ENCODE measurements at regions not wholly inside any gene's neighbourhood (a gene's known extent, or its start where the extent isn't known, plus 50 kb on each side); places are given as distances from the start of the nearest gene placed in this dataset.

DNA sequence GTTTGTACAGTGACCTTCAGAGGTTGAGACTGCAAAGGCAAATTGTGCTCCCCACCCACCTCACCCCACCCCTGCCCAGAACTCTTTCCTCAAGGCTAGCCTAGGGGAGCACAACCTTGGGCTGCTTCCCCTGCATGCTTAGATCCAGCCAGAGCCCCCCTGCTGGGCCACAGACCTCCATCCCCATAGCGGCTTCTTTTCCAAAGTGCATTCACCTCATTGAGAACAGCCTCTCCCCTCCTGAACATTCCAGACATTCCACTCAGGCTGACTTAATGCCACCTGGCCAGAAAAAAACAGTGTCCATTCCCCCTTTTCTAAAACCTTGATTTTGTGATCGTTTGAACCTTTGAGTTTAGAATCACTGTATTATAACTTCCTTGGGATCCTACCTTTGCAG lies 124.4 kb upstream of the TOPAZ1 start:
- Histone ChIP-seq H4K20me1 (ENCODE audit: control insufficient read depth, extremely low read depth, insufficient read depth, low read length) (no peaks in the 10 kb centered on the region), H3K4me1 (ENCODE audit: control insufficient read depth, extremely low read depth, insufficient read depth, low read length) (no peaks in the 10 kb centered on the region), H3K27me3 (ENCODE audit: control insufficient read depth, insufficient read depth, low read length) (no peaks in the 10 kb centered on the region), H3K9ac (ENCODE audit: insufficient read depth, low read length) (no peak overlapping the region), H3K79me2 (ENCODE audit: control insufficient read depth, insufficient read depth, low read length) (no peaks in the 10 kb centered on the region), H3K27ac (ENCODE audit: insufficient read depth, low read length) (no peak overlapping the region), H3K4me2 (ENCODE audit: extremely low read depth, insufficient read depth, low read length) (no peak overlapping the region), H3K9me3 (ENCODE audit: control insufficient read depth, insufficient read depth, low read depth, low read length) (no peaks in the 10 kb centered on the region), H3K36me3 (ENCODE audit: control insufficient read depth, insufficient read depth, low read length) (peaks cover 4% of the 10 kb centered on the region), H3K4me3 (replicated peaks in 1 of 4; ENCODE audit: control extremely low read depth in 1 of 4, insufficient read depth in 1 of 4, low read depth in 3 of 4, low read length in 4 of 4) (no peak overlapping the region), H2AFZ (ENCODE audit: low read length) (no peak overlapping the region)
- DNase-seq (ENCODE audit: low read depth in 2 of 2): no peak
- TF ChIP-seq, protein P1, sequence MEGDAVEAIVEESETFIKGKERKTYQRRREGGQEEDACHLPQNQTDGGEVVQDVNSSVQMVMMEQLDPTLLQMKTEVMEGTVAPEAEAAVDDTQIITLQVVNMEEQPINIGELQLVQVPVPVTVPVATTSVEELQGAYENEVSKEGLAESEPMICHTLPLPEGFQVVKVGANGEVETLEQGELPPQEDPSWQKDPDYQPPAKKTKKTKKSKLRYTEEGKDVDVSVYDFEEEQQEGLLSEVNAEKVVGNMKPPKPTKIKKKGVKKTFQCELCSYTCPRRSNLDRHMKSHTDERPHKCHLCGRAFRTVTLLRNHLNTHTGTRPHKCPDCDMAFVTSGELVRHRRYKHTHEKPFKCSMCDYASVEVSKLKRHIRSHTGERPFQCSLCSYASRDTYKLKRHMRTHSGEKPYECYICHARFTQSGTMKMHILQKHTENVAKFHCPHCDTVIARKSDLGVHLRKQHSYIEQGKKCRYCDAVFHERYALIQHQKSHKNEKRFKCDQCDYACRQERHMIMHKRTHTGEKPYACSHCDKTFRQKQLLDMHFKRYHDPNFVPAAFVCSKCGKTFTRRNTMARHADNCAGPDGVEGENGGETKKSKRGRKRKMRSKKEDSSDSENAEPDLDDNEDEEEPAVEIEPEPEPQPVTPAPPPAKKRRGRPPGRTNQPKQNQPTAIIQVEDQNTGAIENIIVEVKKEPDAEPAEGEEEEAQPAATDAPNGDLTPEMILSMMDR (conservative IDR thresholded peaks at IDR 0.05 in 1 of 2, IDR thresholded peaks at IDR 0.05 in 1 of 2; ENCODE audit: low read depth in 1 of 2, low read length in 2 of 2): no peak
- TF ChIP-seq EZH2 (IDR thresholded peaks at IDR 0.05; ENCODE audit: low read length, missing control alignments): no peak

DNA sequence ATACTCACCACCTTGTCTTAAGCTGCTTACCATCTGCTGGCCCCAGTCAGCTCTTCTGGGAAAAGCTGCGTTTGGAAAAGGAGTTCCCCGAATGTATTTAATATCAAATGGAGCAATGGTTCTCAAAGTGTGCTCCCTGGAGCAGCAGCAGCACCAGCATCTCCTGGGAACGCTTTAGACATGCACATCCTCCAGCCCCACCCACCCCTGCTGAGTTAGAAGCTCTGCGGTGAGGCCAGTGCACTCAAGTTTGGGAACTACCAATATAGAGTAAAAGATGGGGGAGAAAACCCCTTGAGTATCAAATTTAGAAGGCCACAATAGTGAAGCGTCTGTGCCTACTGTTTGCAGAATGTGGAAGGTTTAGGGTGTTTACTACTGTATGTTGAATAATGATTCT lies 124.0 kb upstream of the TOPAZ1 start:
- no peak overlapping the region for H3K9ac ChIP-seq (ENCODE audit: insufficient read depth, low read length)
- no peaks in the 10 kb centered on the region for H4K20me1 ChIP-seq (ENCODE audit: control insufficient read depth, extremely low read depth, insufficient read depth, low read length)
- H2AFZ ChIP-seq (ENCODE audit: low read length): no peak overlapping the region
- H3K9me3 ChIP-seq (ENCODE audit: control insufficient read depth, insufficient read depth, low read depth, low read length): no peaks in the 10 kb centered on the region
- no peak overlapping the region for H3K27ac ChIP-seq (ENCODE audit: insufficient read depth, low read length)
- H3K4me1 ChIP-seq (ENCODE audit: control insufficient read depth, extremely low read depth, insufficient read depth, low read length): no peaks in the 10 kb centered on the region
- H3K27me3 ChIP-seq (ENCODE audit: control insufficient read depth, insufficient read depth, low read length): no peaks in the 10 kb centered on the region
- TF ChIP-seq, protein P1 (conservative IDR thresholded peaks at IDR 0.05 in 1 of 2, IDR thresholded peaks at IDR 0.05 in 1 of 2; ENCODE audit: low read depth in 1 of 2, low read length in 2 of 2): no peak
- no peak for TF ChIP-seq EZH2 (IDR thresholded peaks at IDR 0.05; ENCODE audit: low read length, missing control alignments)
- H3K79me2 ChIP-seq (ENCODE audit: control insufficient read depth, insufficient read depth, low read length): no peaks in the 10 kb centered on the region
- peaks cover 4% of the 10 kb centered on the region for H3K36me3 ChIP-seq (ENCODE audit: control insufficient read depth, insufficient read depth, low read length)
- no peak for DNase-seq (ENCODE audit: low read depth in 2 of 2)
- no peak overlapping the region for H3K4me2 ChIP-seq (ENCODE audit: extremely low read depth, insufficient read depth, low read length)
- H3K4me3 ChIP-seq (replicated peaks in 1 of 4; ENCODE audit: control extremely low read depth in 1 of 4, insufficient read depth in 1 of 4, low read depth in 3 of 4, low read length in 4 of 4): no peak overlapping the region

DNA sequence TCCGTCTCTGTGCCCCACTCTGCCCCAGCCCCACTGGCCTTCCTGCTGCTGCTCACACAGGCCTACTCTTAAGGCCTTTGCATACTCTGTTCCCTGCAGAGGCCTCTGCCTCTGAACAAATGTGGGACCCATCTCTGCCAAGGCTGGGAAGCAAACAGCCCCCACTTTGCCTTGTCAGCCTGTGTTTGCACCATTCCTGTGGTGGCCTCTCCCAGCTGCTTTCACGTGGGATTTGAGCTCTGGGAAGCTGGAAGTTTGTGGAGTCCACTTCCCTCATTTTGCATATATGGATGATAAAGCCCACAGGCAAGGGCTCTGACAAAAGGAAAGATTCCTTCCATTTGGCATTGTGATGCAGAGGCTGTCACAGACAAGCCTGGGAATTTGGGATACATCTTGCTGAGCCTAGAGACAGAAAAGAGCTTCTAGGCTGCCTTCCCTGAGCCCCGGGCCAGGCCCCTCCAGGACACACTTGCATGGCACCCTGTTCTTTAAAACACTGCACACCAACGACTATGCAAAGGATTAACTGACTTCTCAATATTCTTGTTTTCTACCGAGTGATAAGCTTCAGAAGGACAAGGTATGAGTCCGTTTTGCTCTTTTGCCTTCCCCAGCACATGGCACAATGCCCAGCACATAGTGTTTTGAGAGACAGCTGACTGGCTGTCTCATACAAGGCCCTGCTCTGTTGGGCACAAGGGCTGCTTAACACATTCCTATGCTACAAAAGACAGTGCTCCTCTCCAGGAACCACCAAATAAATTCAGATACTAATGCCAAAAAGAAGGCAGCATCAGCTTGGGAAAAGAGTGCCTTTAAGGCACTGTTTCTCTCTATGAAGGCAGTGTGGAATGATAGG lies 120.7 kb upstream of the TOPAZ1 start:
- Histone ChIP-seq H3K9me3 (ENCODE audit: control insufficient read depth, insufficient read depth, low read depth, low read length) (no peaks in the 10 kb centered on the region), H3K36me3 (ENCODE audit: control insufficient read depth, insufficient read depth, low read length) (no peaks in the 10 kb centered on the region), H3K79me2 (ENCODE audit: control insufficient read depth, insufficient read depth, low read length) (no peaks in the 10 kb centered on the region), H3K27me3 (ENCODE audit: control insufficient read depth, insufficient read depth, low read length) (no peaks in the 10 kb centered on the region), H4K20me1 (ENCODE audit: control insufficient read depth, extremely low read depth, insufficient read depth, low read length) (no peaks in the 10 kb centered on the region), H3K4me2 (ENCODE audit: extremely low read depth, insufficient read depth, low read length) (no peak overlapping the region), H3K9ac (ENCODE audit: insufficient read depth, low read length) (no peak overlapping the region), H3K4me3 (replicated peaks in 1 of 4; ENCODE audit: control extremely low read depth in 1 of 4, insufficient read depth in 1 of 4, low read depth in 3 of 4, low read length in 4 of 4) (no peak overlapping the region), H3K27ac (ENCODE audit: insufficient read depth, low read length) (no peak overlapping the region), H2AFZ (ENCODE audit: low read length) (no peak overlapping the region), H3K4me1 (ENCODE audit: control insufficient read depth, extremely low read depth, insufficient read depth, low read length) (no peaks in the 10 kb centered on the region)
- no peak for DNase-seq (ENCODE audit: low read depth in 2 of 2)
- no peak for TF ChIP-seq EZH2 (IDR thresholded peaks at IDR 0.05; ENCODE audit: low read length, missing control alignments)

All from fibroblast of lung (primary cell).